ENCODE measurements at regions not wholly inside any gene's neighbourhood (a gene's known extent, or its start where the extent isn't known, plus 50 kb on each side); places are given as distances from the start of the nearest gene placed in this dataset.

DNA sequence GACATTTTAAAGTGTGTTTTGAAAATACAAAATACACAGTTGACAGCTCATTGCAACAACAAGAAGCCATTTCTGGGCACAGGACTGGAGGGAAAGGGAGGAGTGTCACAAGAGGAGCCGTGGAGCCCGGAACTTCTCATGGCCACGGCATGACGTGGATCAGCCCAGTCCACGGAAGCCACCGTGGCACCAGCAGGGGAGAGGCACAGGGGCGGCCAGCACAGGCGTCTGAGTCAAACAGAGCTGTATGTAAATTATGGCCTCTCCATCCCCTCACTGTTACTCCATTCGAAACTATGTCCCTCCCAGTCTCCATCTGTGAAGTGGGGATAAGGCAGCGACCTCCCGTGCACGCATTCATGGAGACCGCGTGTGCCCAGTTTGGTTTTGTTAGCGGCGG lies 165.6 kb upstream of the IRX2 start:
- H3K4me3 ChIP-seq (ENCODE audit: low read depth, low read length), result no peak overlapping the region
- no peak for DNase-seq (ENCODE audit: low read depth, low spot score)
- in situ Hi-C loops (cut with HindIII; ENCODE audit: low sequenced_read_pairs), result no loop called here
- TF ChIP-seq, protein P1, sequence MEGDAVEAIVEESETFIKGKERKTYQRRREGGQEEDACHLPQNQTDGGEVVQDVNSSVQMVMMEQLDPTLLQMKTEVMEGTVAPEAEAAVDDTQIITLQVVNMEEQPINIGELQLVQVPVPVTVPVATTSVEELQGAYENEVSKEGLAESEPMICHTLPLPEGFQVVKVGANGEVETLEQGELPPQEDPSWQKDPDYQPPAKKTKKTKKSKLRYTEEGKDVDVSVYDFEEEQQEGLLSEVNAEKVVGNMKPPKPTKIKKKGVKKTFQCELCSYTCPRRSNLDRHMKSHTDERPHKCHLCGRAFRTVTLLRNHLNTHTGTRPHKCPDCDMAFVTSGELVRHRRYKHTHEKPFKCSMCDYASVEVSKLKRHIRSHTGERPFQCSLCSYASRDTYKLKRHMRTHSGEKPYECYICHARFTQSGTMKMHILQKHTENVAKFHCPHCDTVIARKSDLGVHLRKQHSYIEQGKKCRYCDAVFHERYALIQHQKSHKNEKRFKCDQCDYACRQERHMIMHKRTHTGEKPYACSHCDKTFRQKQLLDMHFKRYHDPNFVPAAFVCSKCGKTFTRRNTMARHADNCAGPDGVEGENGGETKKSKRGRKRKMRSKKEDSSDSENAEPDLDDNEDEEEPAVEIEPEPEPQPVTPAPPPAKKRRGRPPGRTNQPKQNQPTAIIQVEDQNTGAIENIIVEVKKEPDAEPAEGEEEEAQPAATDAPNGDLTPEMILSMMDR (IDR thresholded peaks at IDR 0.05; ENCODE audit: low read depth, low read length), result no peak

DNA sequence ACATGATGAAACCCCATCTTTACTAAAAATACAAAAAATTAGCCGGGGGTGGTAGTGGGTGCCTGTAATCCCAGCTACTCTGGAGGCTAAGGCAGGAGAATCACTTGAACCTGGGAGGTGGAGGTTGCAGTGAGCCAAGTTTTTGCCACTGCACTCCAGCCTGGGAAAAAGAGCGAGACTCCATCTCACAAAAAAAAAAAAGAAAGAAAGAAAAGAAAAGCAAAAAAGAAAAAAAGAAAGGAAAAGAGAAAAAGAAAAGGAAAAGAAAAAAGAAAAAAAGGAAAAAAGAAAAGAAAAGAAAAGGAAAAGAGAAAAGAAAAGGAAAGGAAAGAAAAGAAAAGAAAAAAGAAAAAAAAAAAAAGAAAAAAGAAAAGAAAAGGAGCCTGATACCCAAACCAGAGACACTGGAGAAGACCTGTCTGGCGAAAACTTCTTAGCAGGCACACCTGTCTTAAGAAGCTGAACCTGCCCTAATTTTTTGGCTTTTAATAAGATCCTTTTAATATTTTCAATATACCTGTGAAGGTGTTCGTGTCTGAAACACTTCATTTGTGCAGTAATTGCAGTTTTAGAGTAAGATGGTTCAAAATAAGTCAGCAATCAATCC lies 164.7 kb upstream of the IRX2 start:
- in situ Hi-C loops (cut with HindIII; ENCODE audit: low sequenced_read_pairs), result no loop called here
- no peak for DNase-seq (ENCODE audit: low read depth, low spot score)
- no peak overlapping the region for H3K4me3 ChIP-seq (ENCODE audit: low read depth, low read length)
- TF ChIP-seq, protein P1 (IDR thresholded peaks at IDR 0.05; ENCODE audit: low read depth, low read length), result no peak

DNA sequence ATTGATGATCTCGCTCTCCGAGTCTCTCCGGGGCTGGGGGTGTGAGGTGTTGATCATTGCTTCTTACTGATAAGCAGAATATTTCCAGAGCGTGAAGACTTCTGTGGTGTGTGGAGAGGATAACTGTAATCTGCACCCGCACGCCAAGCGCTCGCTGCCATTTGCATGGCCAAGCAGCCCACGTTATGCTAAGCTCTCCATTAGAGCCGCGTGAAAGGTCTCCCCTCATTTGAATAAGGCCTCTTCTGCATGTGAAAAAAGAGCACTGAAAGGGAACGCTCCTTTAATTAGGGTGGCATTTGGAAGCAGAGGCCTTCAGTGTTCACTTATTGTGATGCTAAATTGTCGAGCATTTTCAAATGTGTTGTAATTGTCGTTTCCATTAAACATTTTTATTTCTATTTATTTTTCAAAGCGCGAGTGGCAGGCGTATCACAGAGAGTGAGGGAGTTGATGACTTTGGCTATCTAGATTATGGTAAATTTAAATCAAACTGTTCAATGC lies 163.6 kb upstream of the IRX2 start:
- in situ Hi-C loops (cut with HindIII; ENCODE audit: low sequenced_read_pairs), result no loop called here
- TF ChIP-seq, protein P1 (IDR thresholded peaks at IDR 0.05; ENCODE audit: low read depth, low read length), result no peak

DNA sequence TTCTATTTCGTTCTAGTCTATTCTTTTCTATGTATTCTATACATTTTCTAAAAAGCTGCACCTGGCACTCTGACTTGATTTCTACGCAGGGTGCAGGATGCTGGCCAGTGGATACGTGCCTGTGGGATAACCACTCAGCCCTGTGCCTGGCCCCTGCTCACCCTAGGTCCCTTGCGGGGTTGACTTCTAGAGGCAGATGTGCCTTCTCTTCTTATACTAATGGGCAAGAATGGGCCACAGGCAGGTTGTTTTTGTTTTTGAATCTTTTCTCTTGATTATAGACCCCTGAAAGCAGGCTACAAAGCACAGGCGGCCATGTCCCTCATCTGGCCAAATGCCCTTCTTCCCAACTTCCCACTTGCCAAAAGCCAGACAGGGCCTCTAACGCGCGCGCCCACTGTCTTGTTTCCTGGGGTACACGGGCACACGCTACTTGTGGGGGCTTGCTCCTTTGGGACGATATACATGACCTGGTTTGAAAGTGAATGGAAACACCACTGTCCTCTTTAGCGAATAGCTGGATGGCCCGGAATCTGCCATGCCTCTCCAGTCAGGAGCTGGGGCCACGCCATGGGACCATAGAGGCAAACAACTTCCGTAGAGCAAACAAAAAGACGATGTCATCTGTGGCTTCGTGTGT lies 162.7 kb upstream of the IRX2 start:
- H3K4me3 ChIP-seq (ENCODE audit: low read depth, low read length), result no peak overlapping the region
- no peak for DNase-seq (ENCODE audit: low read depth, low spot score)
- in situ Hi-C loops (cut with HindIII; ENCODE audit: low sequenced_read_pairs), result no loop called here
- TF ChIP-seq, protein P1 (IDR thresholded peaks at IDR 0.05; ENCODE audit: low read depth, low read length), result no peak

More for the DNA sequence above, 163.6 kb upstream of the IRX2 start:
- H3K4me3 ChIP-seq (ENCODE audit: low read depth, low read length), result no peak overlapping the region
- no peak for DNase-seq (ENCODE audit: low read depth, low spot score)

DNA sequence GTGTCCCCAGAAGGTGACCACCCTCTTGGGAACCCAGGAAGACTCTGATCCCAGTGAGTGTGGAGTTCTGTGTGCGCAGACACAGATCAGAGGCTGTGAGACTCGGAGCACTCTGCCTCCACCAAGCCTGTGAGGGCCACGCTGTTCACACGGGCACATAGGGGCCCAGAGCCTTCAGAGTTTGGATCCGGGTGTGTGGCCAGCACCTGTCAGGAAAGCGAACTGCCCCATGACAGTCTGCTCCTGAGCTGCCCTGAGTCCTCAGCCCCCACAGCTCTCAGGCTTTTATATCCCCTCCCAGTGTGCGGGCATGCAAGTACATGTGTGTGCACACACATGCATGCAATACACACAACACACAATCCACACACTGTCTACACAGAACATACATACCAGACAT lies 161.8 kb upstream of the IRX2 start:
- no peak overlapping the region for H3K4me3 ChIP-seq (ENCODE audit: low read depth, low read length)
- no peak for DNase-seq (ENCODE audit: low read depth, low spot score)
- in situ Hi-C loops (cut with HindIII; ENCODE audit: low sequenced_read_pairs), result no loop called here
- TF ChIP-seq, protein P1 (IDR thresholded peaks at IDR 0.05; ENCODE audit: low read depth, low read length), result no peak

DNA sequence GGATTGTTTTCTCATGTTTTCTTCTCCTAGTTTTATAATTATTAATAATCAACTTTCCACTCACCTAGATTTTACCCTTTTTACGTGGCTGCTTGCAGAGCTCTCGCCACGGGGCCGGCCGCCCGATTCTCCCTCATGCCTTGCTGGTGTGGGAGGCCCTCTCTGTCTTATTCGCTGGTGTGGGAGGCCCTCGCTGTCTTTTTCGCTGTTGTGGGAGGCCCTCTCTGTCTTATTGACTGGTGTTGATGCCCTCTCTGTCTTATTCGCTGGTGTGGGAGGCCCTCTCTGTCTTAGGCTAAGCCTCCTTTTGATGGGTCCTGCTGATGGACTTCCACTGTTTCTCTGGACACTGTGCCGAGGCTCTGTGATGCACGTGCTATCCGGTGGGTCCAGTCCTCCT lies 161.3 kb upstream of the IRX2 start:
- in situ Hi-C loops (cut with HindIII; ENCODE audit: low sequenced_read_pairs), result no loop called here
- TF ChIP-seq, protein P1 (IDR thresholded peaks at IDR 0.05; ENCODE audit: low read depth, low read length), result no peak
- no peak overlapping the region for H3K4me3 ChIP-seq (ENCODE audit: low read depth, low read length)
- no peak for DNase-seq (ENCODE audit: low read depth, low spot score)

Data from astrocyte of the spinal cord (primary cell).